ENCODE measurements at regions not wholly inside any gene's neighbourhood (a gene's known extent, or its start where the extent isn't known, plus 50 kb on each side); places are given as distances from the start of the nearest gene placed in this dataset.

DNA sequence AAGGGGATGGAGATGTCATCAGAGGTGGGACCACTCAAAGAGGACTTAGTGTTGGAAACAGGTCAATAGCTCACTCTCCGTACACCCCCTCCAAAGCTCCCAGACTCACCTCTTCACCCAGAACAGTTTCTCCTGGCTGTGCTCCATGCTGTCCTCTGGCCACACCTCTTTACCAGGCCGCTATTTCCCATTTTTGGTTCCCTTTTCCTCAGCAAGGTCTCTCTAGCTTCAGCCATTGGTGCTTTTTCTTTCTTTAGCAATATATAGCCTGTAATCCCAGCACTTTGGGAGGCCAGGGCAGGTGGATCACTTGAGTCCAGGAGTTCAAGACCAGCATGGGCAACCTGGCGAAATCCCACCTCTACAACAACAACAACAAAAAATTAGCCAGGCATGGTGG is 123.6 kb upstream of the SMAD3 start:
- no peaks in the 10 kb centered on the region for H3K36me3 Mint-ChIP-seq (ENCODE audit: low read depth, unreplicated experiment)
- no peaks in the 10 kb centered on the region for H3K4me1 Mint-ChIP-seq (ENCODE audit: unreplicated experiment)
- no peak overlapping the region for H3K4me3 Mint-ChIP-seq (ENCODE audit: unreplicated experiment)
- TF ChIP-seq, protein P1, sequence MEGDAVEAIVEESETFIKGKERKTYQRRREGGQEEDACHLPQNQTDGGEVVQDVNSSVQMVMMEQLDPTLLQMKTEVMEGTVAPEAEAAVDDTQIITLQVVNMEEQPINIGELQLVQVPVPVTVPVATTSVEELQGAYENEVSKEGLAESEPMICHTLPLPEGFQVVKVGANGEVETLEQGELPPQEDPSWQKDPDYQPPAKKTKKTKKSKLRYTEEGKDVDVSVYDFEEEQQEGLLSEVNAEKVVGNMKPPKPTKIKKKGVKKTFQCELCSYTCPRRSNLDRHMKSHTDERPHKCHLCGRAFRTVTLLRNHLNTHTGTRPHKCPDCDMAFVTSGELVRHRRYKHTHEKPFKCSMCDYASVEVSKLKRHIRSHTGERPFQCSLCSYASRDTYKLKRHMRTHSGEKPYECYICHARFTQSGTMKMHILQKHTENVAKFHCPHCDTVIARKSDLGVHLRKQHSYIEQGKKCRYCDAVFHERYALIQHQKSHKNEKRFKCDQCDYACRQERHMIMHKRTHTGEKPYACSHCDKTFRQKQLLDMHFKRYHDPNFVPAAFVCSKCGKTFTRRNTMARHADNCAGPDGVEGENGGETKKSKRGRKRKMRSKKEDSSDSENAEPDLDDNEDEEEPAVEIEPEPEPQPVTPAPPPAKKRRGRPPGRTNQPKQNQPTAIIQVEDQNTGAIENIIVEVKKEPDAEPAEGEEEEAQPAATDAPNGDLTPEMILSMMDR (IDR thresholded peaks at IDR 0.05; ENCODE audit: unreplicated experiment) = no peak
- no peaks in the 10 kb centered on the region for H3K9me3 Mint-ChIP-seq (ENCODE audit: unreplicated experiment)
- H3K27ac Mint-ChIP-seq (ENCODE audit: unreplicated experiment) = no peak overlapping the region
- DNase-seq (ENCODE audit: low spot score) = no peak
- peaks cover 5% of the 10 kb centered on the region for H3K27me3 Mint-ChIP-seq (ENCODE audit: unreplicated experiment)

DNA sequence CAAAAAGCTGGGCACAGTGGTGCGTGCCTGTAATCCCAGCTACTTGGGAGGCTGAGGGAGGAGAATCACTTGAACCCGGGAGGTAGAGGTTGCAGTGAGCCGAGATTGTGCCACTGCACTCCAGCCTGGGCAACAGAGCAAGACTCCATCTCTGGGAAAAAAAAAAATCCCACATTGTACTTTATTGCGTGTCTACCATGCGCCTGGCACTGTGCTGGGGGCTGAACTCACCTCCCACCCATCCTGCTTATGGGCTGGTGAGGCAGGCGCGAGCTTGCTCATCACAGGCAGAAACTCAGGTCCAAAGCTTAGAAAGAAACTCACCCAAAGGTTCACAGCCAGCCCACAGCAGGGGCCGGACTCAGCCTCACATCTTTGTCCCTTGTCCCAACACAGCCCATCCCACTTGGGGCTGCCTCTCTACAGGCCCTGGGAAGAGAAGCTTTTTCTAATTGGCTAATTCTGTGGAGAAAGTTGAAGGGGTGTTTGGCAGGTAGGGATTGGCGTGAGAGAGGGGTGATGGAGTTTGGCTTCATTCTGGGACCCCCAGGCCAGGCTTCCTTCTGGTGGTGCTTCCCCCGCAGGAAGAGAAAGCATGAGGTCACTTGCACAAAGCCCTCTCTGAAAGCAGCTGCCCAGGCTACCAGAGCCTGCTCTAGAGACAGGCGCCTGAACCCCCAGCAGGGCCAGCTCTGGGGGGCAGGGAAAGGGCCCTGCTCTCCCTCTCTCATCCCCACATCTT is 122.6 kb upstream of the SMAD3 start:
- TF ChIP-seq, protein P1 (IDR thresholded peaks at IDR 0.05; ENCODE audit: unreplicated experiment) = no peak
- Mint-ChIP-seq H3K36me3 (ENCODE audit: low read depth, unreplicated experiment) (no peaks in the 10 kb centered on the region), H3K27me3 (ENCODE audit: unreplicated experiment) (peaks cover 5% of the 10 kb centered on the region)

DNA sequence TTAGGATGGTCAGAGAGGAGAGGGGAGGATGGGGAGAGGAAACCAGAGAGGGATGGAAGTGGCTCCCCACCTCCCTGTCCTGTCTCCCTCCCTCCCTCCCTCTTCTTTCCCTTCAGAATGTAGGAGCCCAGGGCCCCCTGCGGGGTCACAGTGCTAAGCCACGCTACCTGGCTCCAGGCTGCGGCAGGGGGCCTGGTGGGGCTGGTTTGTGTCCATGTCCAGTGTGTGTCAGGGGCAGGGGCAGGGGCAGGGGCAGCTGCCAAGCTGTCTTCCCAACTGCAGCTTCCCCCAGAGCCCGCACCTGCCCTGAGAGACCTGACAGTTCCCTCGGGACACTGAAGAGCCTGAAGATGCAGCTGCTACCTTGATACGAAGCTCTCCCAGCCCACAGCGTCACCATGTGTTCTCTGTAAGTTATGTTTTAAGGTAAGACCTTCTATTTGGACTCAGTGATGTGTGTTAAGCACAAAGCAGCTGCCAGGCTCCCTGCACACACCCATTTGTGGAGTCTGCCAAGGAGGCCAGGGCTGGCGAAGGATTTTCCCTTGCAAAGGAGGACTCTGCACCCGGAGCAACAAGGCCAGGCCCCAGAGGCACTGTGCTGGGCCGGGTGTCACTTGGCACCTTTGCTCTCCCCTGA is 121.8 kb upstream of the SMAD3 start:
- H3K4me3 Mint-ChIP-seq (ENCODE audit: unreplicated experiment) = no peak overlapping the region
- no peaks in the 10 kb centered on the region for H3K4me1 Mint-ChIP-seq (ENCODE audit: unreplicated experiment)
- no peak overlapping the region for H3K27ac Mint-ChIP-seq (ENCODE audit: unreplicated experiment)
- H3K9me3 Mint-ChIP-seq (ENCODE audit: unreplicated experiment) = no peaks in the 10 kb centered on the region
- TF ChIP-seq, protein P1 (IDR thresholded peaks at IDR 0.05; ENCODE audit: unreplicated experiment) = no peak
- no peak for DNase-seq (ENCODE audit: low spot score)
- H3K36me3 Mint-ChIP-seq (ENCODE audit: low read depth, unreplicated experiment) = no peaks in the 10 kb centered on the region
- peaks cover 3% of the 10 kb centered on the region for H3K27me3 Mint-ChIP-seq (ENCODE audit: unreplicated experiment)

More for the DNA sequence above, 122.6 kb upstream of the SMAD3 start:
- Mint-ChIP-seq H3K27ac (ENCODE audit: unreplicated experiment) (no peak overlapping the region), H3K9me3 (ENCODE audit: unreplicated experiment) (no peaks in the 10 kb centered on the region), H3K4me1 (ENCODE audit: unreplicated experiment) (no peaks in the 10 kb centered on the region), H3K4me3 (ENCODE audit: unreplicated experiment) (no peak overlapping the region)
- DNase-seq (ENCODE audit: low spot score) = no peak

DNA sequence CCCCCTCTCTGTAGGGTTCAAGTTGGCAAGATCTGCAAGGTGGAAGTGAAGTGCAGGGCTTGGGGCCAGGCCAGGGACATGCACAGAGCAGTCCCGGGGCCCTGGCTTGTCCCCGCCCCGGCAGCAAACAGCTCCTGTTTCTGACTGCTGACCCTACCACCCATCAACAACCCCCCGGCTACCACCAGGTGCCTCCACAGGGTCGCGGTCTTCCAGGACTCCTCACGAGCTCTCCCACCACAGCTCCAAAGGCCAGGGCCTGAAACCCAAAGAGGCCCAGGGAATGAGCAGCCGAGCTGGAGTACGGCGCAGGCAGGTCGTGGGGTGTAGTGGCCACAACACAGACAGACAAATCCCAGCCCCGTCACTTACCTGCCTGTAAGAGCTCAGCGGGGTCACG is 121.3 kb upstream of the SMAD3 start:
- Mint-ChIP-seq H3K9me3 (ENCODE audit: unreplicated experiment) (no peaks in the 10 kb centered on the region), H3K4me1 (ENCODE audit: unreplicated experiment) (no peaks in the 10 kb centered on the region), H3K27ac (ENCODE audit: unreplicated experiment) (no peak overlapping the region), H3K36me3 (ENCODE audit: low read depth, unreplicated experiment) (no peaks in the 10 kb centered on the region), H3K4me3 (ENCODE audit: unreplicated experiment) (no peak overlapping the region), H3K27me3 (ENCODE audit: unreplicated experiment) (peaks cover 3% of the 10 kb centered on the region)
- TF ChIP-seq, protein P1 (IDR thresholded peaks at IDR 0.05; ENCODE audit: unreplicated experiment) = no peak
- no peak for DNase-seq (ENCODE audit: low spot score)

DNA sequence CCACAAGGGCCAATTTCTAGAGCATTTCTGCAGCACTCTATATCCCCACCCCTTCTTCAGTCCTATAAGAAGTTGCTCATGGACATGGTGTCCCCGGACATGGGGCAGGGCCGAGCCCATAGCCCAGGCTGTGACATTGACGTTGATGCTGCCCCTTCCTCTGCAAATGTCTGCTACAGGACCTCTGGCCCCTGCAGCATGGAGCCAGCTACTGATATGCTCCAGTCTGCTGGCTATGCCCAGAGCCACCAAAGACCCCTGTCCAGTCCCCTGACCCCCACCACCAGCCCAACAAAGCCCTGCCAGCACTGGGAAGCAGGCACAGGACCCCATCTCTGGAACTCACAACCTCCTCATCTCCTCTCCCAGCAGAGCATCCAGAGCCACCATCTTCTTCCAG is 120.1 kb upstream of the SMAD3 start:
- TF ChIP-seq, protein P1 (IDR thresholded peaks at IDR 0.05; ENCODE audit: unreplicated experiment) = no peak

More for the DNA sequence above, 120.1 kb upstream of the SMAD3 start:
- Mint-ChIP-seq H3K27me3 (ENCODE audit: unreplicated experiment) (peaks cover 3% of the 10 kb centered on the region), H3K4me3 (ENCODE audit: unreplicated experiment) (no peak overlapping the region), H3K9me3 (ENCODE audit: unreplicated experiment) (no peaks in the 10 kb centered on the region), H3K36me3 (ENCODE audit: low read depth, unreplicated experiment) (no peaks in the 10 kb centered on the region), H3K4me1 (ENCODE audit: unreplicated experiment) (no peaks in the 10 kb centered on the region), H3K27ac (ENCODE audit: unreplicated experiment) (no peak overlapping the region)
- no peak for DNase-seq (ENCODE audit: low spot score)

Data from endothelial cell (in vitro differentiated cells).